ENCODE measurements at regions not wholly inside any gene's neighbourhood (a gene's known extent, or its start where the extent isn't known, plus 50 kb on each side); places are given as distances from the start of the nearest gene placed in this dataset.

DNA sequence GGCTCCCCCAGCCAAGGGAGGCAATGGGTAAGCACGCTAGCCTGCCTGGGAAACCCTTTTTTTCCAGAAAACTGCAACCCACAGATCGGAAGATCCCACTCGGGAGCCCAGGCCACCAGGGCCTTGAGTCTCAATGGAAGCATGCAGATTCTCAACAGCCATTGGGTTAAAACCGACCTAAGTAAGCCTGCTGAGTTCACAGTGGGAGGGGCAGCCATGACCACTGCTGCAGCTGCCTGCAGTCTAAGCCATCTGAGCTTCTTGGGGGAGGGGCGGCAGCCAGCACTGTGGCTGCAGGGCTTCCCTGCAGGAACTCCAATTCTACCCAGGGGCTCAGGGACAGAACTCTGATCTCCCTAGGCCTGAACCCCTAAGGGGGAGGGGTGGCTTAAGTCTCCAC, 82.0 kb downstream of the DPPA2 start:
- no peak for TF ChIP-seq CTCF (conservative IDR thresholded peaks at IDR 0.05; ENCODE audit: low read length)
- TF ChIP-seq EZH2phosphoT487 (IDR thresholded peaks at IDR 0.05; ENCODE audit: borderline replicate concordance) = no peak
